NCI-H1092 treated with DMSO at 0.1 percent for 48 hours (cell line): ENCODE measurements at regions not wholly inside any gene's neighbourhood (a gene's known extent, or its start where the extent isn't known, plus 50 kb on each side); places are given as distances from the start of the nearest gene placed in this dataset.
"Not testable (repeated sequence)": the region's sequence is repeated elsewhere in the genome, so short reads cannot be mapped to it uniquely, and the experiment has no call there.

Experiments used
- DNase-seq: peaks from one replicate; lab custom pipeline; 2025; lab: John Stamatoyannopoulos, UW

- DNase-seq = no peak
Observed at GRCh38 chr9:135173066-135173465, 85.6 kb downstream of the OLFM1 start.

DNA sequence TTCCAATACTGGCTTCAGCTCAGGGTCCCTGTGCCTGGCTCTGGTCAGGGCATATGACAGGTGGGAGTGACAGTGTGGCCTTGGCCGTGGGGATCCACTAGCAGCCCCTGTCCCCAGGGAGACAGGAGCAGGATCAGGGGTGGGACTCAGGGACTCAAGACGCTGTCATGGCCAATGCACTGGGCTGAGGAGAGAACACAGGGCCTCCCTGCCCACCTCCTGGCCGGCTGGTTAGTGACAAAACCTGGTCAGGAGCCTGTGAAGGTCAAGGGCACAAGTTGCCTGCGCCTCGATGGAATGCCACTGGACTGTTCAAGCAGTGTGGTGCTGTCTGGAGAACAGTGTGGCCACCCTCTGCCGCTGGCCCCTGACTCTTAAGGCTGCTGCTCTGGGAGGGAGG, 86.8 kb downstream of the OLFM1 start:
- no peak for DNase-seq

DNA sequence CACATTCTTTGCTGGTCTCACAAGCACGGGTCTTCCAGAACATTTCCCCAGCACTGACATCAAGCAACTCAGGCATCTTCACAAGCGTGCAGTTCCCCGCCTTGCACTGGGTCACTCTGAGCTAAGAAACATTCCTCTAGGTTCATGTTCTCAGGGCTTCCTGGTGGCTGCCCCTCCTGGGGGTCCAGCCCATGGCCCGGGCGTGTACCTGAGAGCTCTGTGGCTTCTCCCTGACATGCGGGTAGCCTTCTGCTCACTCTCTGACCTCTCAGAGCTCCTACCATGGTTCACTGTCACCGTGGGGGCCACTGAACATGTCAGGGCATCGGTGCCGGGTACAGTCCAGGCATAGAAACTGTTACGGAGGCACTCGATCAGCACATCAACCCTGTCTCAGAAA, 87.5 kb downstream of the OLFM1 start:
- no peak for DNase-seq

- DNase-seq = no peak
Observed at GRCh38 chr9:135176284-135176683, 88.8 kb downstream of the OLFM1 start.

DNA sequence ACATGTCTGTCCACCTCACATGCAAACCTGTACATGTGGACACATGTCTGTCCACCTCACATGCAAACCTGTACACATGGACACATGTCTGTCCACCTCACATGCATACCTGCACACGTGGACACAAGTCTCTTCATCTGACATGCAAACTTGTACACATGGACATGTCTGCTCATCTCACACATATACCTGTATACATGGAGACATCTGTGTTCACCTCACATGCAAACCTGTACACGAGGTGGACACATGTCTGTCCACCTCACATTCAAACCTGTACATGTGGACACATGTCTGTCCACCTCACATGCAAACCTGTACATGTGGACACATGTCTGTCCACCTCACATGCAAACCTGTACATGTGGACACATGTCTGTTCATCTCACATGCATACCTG, 90.1 kb downstream of the OLFM1 start:
- not testable (repeated sequence) for DNase-seq

DNA sequence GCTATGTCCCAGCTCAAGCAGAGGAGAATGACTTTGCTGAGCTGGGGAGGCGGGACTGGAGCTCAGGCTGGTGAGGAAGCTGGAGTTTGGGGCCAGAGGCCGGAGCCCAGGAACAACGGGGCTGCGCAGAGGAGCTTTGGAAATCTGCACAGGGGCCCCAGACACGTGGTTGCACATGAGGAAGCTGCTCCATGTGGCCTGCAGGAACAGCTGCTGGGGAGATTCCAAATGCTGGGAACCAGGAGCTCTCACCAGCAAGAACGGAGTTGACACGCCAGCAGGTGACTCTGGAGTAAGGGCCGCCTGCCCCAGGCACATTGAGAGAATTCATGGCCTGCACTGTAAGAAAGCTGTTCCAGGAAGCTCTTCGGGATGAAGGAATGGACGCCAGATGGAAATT, 91.0 kb downstream of the OLFM1 start:
- no peak for DNase-seq

DNA sequence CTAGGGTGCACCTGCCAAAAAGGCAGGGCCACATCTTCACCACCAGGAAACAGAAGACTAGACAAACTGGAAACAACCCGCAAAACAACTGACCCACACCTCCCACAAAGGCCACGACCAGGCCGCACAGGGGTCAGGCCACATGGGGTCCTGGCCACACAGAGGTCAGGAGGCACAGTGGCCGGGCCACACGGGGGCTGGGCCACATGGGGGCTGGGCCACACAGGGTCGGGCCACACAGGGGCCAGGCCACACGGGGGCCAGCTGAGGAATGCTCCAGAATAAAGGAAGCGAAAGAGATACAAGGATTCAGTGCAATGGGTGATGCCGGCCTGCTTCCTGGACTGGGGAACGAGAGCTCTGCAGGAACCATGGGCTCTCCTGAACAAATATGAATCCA, 91.6 kb downstream of the OLFM1 start:
- DNase-seq = no peak

GRCh38 chr9:135179976-135180375, 92.5 kb downstream of the OLFM1 start:
- no peak for DNase-seq

DNA sequence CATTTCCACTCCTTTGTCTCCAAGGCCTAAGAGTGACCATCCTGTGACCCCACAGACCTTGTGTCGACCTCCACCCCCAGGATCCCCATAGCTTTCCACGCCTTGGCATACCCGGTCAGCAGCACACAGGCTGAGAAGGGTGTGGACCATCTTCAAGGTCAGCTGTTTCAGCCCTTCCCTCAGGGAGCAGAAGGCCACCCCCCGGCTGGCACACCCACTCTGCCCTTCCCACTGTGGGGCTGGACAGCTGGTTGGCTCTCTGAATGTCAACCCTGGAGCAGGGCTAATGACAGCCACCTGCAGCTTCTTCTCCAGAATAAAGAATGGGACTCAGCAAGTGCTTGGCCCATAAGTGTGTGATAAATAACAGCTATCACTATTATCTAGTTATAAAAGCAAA, 93.1 kb downstream of the OLFM1 start:
- DNase-seq = peak; percentile 12

- DNase-seq = no peak
Observed at GRCh38 chr9:135181336-135181735, 93.9 kb downstream of the OLFM1 start.

- DNase-seq = not testable (repeated sequence)
Observed at GRCh38 chr9:135181841-135182240, 94.4 kb downstream of the OLFM1 start.

GRCh38 chr9:135183069-135183468, 95.6 kb downstream of the OLFM1 start:
- DNase-seq = no peak

DNA sequence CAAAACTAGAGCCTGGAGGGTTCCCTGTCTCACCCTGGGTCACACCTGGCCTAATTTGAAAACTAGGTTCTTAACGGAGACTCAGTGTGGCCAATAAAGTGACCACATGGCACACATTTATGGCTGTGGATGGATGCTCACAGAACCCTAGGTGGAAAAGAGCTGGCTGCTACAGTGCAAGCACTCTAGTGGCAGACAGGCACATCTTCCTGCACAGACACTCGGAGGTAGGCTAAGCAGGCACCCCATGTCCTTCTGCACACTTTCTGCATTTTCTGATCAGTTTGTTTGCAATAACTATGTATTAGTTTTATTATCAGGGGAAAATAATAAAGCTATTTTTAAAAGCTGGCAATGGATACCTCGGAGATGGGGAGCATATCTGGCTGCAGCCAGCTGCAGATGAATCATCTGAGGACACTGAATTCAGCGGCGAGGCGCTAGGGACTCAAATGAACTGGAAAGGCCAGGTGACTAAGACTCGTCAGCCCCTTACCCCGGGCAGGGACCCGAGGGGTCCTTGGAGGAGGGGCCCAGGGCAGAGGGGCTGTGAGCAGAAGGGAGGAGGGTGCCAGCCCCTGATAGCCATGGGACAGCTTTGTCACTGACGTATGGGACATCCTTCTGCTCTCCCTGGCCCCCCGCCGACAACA, 96.2 kb downstream of the OLFM1 start:
- DNase-seq = no peak

DNA sequence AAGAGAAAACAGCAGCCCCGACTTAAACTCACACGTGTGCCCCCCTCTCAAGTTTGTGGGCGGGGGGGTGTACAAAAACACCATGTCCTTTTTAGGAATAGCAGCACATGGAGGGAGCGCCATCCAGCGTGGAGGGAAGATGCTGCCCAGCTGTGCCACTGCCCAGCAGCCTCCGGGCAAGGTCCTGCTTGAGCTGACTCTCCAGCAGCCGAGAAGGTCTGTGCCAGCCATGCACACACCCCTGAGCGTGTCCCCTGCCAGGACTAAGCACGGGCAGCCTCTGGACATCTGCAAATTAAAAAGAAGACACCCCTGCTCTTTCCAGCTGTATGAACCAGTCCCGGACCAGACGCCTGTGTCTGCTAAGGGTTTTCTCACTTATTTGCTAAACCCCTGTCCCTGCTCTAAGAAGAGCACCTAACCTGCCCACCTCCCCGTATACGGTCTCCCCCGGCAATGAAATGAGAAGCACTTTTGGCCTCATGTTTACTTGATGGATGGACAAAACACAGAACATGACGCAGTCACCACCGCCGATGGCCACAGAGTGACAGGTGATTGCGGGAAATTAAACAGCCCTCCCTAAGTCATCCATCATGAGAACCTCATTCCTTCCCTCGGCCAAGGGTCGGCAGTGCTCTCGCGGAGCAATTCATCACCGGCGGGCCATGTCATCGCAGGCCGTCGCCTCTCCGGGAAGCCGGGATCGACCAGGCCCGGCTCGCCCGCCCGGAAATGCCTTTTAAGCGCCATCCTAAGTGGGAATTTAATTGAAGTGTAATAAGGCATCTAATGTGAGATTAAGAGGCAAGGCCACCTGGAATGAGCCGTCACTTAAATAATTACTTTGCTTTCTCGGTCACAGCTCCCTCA, 96.9 kb downstream of the OLFM1 start:
- DNase-seq = no peak

DNA sequence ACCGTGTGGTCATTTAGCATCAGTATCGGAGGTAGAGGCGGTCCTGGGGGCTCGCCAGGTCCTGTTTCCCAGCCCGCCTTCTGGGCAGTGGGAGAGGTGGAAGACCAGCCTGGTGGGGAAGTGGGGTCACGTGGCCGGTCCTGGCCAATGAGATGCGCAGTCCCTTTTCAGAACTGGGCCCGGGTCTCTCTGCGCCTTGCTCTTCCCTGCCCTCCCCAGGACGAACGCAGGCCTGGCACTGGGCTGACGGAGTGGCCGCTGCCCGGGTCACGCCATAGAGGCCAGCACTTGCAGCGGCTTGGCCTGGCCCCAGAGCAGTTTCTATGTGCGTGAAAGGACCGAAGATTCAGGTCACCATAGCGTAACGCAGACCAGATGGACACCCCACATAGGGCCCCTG, 97.6 kb downstream of the OLFM1 start:
- DNase-seq = no peak

DNA sequence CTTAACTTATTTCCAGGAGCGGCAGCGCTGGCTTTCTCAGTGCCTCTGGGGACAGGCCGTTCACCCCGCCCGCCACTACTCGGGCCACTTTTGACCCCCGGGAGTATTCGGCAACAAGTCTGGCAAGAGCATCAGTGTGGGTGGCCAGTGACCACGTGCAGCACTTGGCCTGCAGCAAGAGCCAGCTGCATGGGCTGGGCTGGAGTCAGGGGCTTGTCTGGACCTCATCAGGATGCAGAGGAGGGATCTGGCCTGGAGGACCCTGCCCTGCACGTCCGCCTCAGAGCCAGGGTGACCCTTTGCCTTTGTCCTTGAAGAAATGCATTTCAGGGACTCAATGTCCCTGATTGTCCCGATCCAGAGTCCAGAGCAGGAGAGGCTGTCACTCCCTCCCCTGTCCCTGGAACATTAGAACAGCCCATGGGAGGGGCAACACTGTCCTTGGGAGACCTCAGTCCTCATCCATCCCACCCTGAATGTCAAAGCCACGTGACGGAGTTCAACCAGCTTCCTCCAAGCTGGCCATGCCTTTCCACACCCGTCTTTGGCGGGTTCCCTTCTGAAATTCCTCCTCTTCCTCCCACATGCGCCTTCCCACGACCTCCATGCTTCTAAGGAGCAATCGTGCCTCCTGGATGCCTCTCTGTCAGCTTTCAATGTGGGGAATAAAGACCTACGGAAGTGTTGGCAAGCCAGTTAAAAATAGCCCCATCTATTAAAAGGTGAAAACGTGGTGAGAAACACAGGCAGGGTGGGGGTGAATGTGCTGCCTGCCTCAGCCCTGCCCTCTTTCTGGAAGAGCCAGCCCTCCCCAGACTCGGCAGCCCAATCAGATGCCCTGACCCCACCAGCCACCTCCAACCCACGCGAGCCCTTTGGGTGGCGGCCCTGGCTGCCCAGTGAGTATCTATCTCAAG, 99.0 kb downstream of the OLFM1 start:
- DNase-seq = no peak

DNA sequence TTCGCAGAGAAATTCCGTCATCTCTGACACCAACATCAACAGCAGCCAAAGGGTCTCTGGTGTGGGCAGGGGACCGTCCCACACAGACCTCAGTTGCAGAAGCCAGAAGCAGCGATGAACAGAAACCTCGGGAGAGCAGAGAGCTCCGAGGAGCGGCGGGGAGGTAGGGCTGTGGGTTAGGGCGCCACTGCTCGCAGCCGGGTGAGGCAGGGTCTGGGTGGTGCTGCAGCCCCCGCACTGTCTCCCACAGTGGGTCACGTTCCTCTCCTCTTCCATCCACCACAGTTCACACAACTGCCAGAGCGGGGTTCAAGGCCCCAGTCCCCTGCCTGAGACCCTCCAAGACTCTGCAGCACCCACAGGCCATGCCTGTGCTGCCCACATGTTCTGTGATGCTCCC, 99.9 kb downstream of the OLFM1 start:
- no peak for DNase-seq

GRCh38 chr9:135188681-135189151, 101.2 kb downstream of the OLFM1 start:
- DNase-seq = no peak

DNA sequence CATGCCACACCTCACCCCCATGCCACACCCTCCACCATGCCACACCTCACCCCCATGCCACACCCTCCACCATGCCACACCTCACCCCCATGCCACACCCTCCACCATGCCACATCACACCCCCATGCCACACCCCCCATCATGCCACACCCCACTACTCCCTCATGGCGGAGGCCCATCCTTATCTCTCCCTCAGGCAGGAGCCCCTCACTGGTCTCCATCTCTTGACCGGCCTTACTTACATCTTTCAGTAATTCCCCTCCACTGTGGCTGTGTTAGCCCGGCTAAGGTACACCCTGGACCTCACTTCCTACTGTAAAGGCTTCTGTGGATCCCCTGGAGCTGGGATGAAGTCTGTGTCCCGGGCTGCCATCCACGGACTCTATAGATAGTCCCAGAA, 102.0 kb downstream of the OLFM1 start:
- DNase-seq = no peak

GRCh38 chr9:135190789-135191577, 103.5 kb downstream of the OLFM1 start:
- no peak for DNase-seq

DNA sequence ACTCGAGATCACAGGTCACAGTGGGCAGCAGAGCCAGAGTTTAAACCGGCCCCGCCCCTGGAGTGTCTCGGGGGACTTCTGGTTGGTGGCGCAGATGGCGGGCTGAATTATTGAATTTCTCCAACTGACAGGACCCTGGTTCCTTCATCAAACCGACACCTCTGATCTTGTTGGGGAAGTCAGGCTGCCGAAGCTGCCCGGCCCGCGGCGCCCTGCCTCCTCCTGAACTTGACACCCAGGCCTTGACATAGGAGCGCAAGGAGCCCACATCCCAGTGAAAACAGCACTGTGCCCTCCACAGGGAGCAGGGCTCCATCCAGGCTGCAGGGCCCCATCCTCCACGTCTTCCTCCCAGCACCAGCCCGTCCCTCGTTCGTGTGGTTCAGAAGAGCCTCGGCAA, 105.2 kb downstream of the OLFM1 start:
- no peak for DNase-seq

DNA sequence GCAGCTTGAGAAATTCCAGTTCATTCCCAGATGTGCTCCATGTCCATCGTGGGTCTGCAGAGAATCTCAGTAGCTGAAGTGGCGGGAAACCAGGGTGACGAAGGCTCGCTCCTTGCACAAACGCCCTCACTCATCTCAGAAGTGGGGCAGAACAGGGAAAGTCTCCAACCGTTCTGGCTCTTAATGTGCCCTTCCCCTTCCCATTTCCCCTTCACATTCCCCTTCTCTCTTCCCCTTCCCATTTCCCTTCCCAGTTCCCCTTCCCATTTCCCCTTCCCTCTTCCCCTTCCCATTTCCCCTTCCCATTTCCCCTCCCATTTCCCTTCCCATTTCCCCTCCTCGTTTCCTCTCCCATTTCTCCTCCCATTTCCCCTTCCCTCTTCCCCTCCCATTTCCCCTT, 108.5 kb downstream of the OLFM1 start:
- DNase-seq = not testable (repeated sequence)
